Thyroid gland (tissue), 4 donors: ENCODE measurements at regions not wholly inside any gene's neighbourhood (a gene's known extent, or its start where the extent isn't known, plus 50 kb on each side); places are given as distances from the start of the nearest gene placed in this dataset.

Experiments
- DNase-seq, 2 donors: peaks; one replicate each; pipeline ENCODE4 v3.0.0-alpha.2; 2019
- H3K27ac ChIP-seq, 3 donors: fragments of 200-600 bp; sonication (generic); 1 replicate in 2 of 3; 2 replicates in 1 of 3; pipeline ENCODE4 v1.5.1; 2016 to 2019; ENCODE audit warnings: mild to moderate bottlenecking in 1 of 3, moderate library complexity in 1 of 3
- H3K27me3 ChIP-seq: fragments of 200-600 bp; sonication (generic); one replicate; pipeline ENCODE4 v1.5.1; 2019
- H3K36me3 ChIP-seq, 2 donors: fragments of 200-600 bp; sonication (generic); one replicate each; pipeline ENCODE4 v1.5.1; 2016 to 2019
- H3K4me1 ChIP-seq, 2 donors: fragments of 200-600 bp; sonication (generic); one replicate each; pipeline ENCODE4 v1.5.1; 2017 to 2019
- H3K4me3 ChIP-seq, 3 donors: fragments of 200-600 bp; sonication (generic); replicated peaks in 1 of 3; 1 replicate in 2 of 3; 2 replicates in 1 of 3; pipeline ENCODE4 v1.5.1; 2016; ENCODE audit warnings: mild to moderate bottlenecking in 1 of 3
- H3K9me3 ChIP-seq: fragments of 200-600 bp; sonication (generic); one replicate; pipeline ENCODE4 v1.5.1; 2017
- POLR2A ChIP-seq, 2 donors: fragments of 450-650 bp; IDR thresholded peaks; one replicate each; pipeline ENCODE4 v1.6.1; 2017; ENCODE audit warnings: antibody characterized with exemption in 2 of 2, mild to moderate bottlenecking in 2 of 2, moderate library complexity in 1 of 2
- WGBS, 2 donors: methylation state at CpG; one replicate each; pipeline ENCODE4 v1.1.5; 2017; 5-methylcytosine and 5-hydroxymethylcytosine counted together
- intact Hi-C: fragments of 100-400 bp; cut with DNase I; formaldehyde crosslinking; loops from one replicate; pipeline ENCODE4 v1.15.1; 2023
- TF ChIP-seq, protein P1 (sequence below), 6 experiments: fragments of 200-600 bp in 3 of 6; fragments of 450-650 bp in 3 of 6; sonication (generic) in 3 of 6; IDR thresholded peaks; one replicate each; pipeline ENCODE4 v1.5.1; 2016 to 2019; ENCODE audit warnings: antibody characterized with exemption in 6 of 6, mild to moderate bottlenecking in 2 of 6, inconsistent platforms in 1 of 6, moderate library complexity in 1 of 6

DNA sequence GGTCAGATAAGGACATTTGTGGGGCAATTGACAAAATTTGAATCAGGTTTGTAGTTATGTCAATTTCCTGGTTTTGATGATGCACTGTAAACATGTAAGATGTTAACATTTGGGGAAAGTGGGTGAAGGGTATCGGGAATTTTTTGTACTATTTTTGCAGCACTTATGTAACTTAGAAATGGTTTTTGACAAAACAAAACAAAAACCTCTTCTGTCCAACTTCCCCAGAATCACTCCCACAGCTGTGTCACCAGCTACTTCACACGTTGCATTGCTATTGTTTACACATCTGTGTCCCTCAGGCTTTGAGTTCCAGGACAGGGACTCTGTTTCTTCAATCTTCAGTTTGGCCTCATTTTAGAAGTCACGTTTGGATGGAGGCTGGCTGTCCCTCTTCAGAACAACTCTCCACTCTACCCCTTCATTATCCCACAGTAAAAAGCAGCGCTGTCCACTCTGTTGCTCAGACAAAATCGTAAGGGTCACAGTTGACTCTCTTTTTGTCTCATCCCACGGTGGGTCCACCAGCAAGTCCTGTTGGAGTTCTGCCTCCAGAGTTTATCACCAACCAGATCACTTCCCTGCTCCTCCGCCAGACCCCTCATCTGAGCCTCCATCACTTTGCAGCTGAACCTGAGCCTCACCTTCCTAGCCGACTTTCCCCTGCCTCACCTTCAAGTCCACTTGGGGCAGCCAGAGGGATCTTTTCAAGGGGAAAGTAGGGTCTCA is 63.2 kb downstream of the NENF start:
- Histone ChIP-seq H3K9me3 (no peaks in the 10 kb centered on the region), H3K4me3 (no peak overlapping the region), H3K4me1 (peaks cover 0 to 9% of the 10 kb centered on the region in 2 donors), H3K27me3 (no peaks in the 10 kb centered on the region), H3K27ac (no peak overlapping the region), H3K36me3 (no peaks in the 10 kb centered on the region)
- intact Hi-C loops: loop anchor here (10.0 kb wide), 1 partner anchor 59 kb away; no protein-coding TSS in a partner anchor
- 62 to 67% methylated on average over 8 of the region's 8 CpGs for WGBS, 2 donors
- DNase-seq: no peak
- no peak for TF ChIP-seq POLR2A (IDR thresholded peaks at IDR 0.05)
- TF ChIP-seq, protein P1, sequence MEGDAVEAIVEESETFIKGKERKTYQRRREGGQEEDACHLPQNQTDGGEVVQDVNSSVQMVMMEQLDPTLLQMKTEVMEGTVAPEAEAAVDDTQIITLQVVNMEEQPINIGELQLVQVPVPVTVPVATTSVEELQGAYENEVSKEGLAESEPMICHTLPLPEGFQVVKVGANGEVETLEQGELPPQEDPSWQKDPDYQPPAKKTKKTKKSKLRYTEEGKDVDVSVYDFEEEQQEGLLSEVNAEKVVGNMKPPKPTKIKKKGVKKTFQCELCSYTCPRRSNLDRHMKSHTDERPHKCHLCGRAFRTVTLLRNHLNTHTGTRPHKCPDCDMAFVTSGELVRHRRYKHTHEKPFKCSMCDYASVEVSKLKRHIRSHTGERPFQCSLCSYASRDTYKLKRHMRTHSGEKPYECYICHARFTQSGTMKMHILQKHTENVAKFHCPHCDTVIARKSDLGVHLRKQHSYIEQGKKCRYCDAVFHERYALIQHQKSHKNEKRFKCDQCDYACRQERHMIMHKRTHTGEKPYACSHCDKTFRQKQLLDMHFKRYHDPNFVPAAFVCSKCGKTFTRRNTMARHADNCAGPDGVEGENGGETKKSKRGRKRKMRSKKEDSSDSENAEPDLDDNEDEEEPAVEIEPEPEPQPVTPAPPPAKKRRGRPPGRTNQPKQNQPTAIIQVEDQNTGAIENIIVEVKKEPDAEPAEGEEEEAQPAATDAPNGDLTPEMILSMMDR (IDR thresholded peaks at IDR 0.05): no peak

- Histone ChIP-seq H3K9me3 (no peaks in the 10 kb centered on the region), H3K27ac (no peak overlapping the region), H3K4me1 (peaks cover 0 to 9% of the 10 kb centered on the region in 2 donors), H3K27me3 (no peaks in the 10 kb centered on the region), H3K4me3 (no peak overlapping the region), H3K36me3 (no peaks in the 10 kb centered on the region)
- TF ChIP-seq, protein P1 (IDR thresholded peaks at IDR 0.05): no peak
- no peak for TF ChIP-seq POLR2A (IDR thresholded peaks at IDR 0.05)
- DNase-seq: no peak
- 89 to 94% methylated on average over 4 of the region's 4 CpGs for WGBS, 2 donors
- intact Hi-C loops: loop anchor here (10.0 kb wide), 1 partner anchor 58 kb away; no protein-coding TSS in a partner anchor
Observed at GRCh38 chr1:212496682-212497081, 64.0 kb downstream of the NENF start.

DNA sequence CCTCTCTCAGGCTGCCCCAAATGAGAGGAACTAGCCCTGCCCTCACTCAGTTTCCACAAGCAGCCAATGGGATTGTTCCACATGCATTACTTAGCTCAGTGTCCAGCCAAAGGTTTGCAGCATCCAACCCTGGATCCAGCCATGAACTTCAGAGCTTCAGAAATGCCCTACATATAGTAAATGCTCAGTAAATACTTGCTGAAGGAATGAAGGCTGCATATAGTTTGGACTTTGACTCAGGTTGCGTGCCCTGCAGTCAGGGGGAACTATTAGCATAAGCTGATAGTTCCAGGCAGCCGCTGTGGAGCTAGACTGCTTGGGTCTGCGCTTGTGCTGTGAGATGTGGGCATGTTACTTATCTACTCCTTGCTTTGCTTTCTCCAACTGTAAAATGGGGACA is 64.8 kb downstream of the NENF start:
- H3K36me3 ChIP-seq: no peaks in the 10 kb centered on the region
- intact Hi-C loops: loop anchor here (10.0 kb wide), 1 partner anchor 57 kb away; no protein-coding TSS in a partner anchor
- peaks cover 0 to 9% of the 10 kb centered on the region in 2 donors for H3K4me1 ChIP-seq
- H3K27me3 ChIP-seq: no peaks in the 10 kb centered on the region
- 96 to 97% methylated on average over 3 of the region's 3 CpGs for WGBS, 2 donors
- H3K4me3 ChIP-seq: no peak overlapping the region
- DNase-seq: no peak
- TF ChIP-seq, protein P1 (IDR thresholded peaks at IDR 0.05): no peak
- no peaks in the 10 kb centered on the region for H3K9me3 ChIP-seq
- no peak overlapping the region for H3K27ac ChIP-seq

DNA sequence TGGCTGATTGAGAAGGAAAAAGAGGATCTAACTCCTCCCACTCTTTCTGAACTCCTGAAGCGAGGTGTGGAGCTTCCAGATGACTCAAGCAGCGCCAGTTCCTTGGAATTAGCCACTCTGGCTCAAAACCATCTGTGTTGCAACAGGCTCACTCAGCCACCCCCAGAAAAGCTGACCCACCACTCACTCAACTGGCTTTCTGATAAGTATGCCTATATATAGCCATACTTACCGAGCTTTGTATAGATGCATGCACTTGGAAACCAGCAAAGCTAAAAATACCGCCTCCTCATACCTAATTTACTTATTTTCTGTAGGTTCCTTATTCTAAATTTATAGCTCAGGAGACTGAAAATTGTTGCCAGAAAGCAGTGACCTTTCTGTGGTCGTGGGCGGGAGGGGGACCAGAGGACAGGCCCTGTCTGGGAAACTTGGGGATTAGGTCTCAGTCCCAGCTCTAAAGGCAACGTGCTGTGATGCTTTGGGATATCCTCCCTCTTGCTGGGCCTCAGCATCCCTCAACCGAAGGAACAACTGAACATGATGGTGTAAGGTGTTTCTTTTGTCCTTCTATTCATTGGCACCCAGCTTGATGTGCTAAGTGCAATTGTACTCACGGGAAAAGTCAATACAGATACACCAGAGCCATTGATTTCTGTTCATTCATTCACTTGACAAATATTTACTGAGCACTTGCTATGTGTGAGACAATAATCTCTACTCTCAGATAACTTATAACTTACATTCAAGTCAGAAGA is 65.7 kb downstream of the NENF start:
- intact Hi-C loops: loop anchor here (10.0 kb wide), 1 partner anchor 56 kb away; no protein-coding TSS in a partner anchor
- Histone ChIP-seq H3K4me3 (no peak overlapping the region), H3K9me3 (no peaks in the 10 kb centered on the region), H3K27ac (no peak overlapping the region), H3K36me3 (no peaks in the 10 kb centered on the region), H3K27me3 (no peaks in the 10 kb centered on the region), H3K4me1 (peaks cover 0 to 9% of the 10 kb centered on the region in 2 donors)
- TF ChIP-seq, protein P1 (IDR thresholded peaks at IDR 0.05): no peak
- no peak for TF ChIP-seq POLR2A (IDR thresholded peaks at IDR 0.05)
- WGBS, 2 donors: 61 to 74% methylated on average over 9 of the region's 9 CpGs
- DNase-seq: peak; percentile 58 to 70

DNA sequence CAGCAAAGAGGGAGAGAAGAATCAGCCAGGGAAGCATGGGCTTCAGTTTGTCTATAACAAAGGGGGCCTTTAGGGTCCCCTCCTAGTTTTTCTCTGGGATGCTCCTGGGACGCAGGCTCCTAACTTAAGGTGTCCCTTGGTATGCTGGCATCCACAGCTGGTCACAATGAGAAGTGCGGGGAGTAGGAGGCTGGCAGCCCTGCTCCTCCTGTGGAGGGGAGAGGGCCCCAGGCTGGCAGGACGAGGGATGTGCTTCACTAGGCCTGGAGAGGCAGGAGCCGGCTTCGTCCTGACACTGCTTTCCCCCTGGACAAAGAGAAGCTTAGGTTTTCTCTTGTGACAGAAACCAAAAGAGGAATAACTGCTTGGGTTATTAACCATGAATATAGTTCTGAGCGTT is 67.6 kb downstream of the NENF start:
- Histone ChIP-seq H3K9me3 (no peaks in the 10 kb centered on the region), H3K4me1 (peaks cover 0 to 9% of the 10 kb centered on the region in 2 donors), H3K27me3 (no peaks in the 10 kb centered on the region), H3K36me3 (no peaks in the 10 kb centered on the region), H3K27ac (no peak overlapping the region), H3K4me3 (no peak overlapping the region)
- WGBS, 2 donors: 62 to 76% methylated on average over 6 of the region's 6 CpGs
- intact Hi-C loops: no loop called here
- DNase-seq: peak in 1 of 2 donors; percentile 39
- TF ChIP-seq, protein P1 (IDR thresholded peaks at IDR 0.05): no peak
- TF ChIP-seq POLR2A (IDR thresholded peaks at IDR 0.05): no peak
